ENCODE measurements at regions not wholly inside any gene's neighbourhood (a gene's known extent, or its start where the extent isn't known, plus 50 kb on each side); places are given as distances from the start of the nearest gene placed in this dataset.

GRCh38 chr12:33593753-33594152, 154.1 kb upstream of the SYT10 start:
- H3K4me1 ChIP-seq (ENCODE audit: insufficient read depth, low read length, poor library complexity, severe bottlenecking), result no peaks in the 10 kb centered on the region
- TF ChIP-seq EZH2phosphoT487 (IDR thresholded peaks at IDR 0.05; ENCODE audit: borderline replicate concordance), result no peak
- TF ChIP-seq CTCF (conservative IDR thresholded peaks at IDR 0.05; ENCODE audit: low read length), result no peak
- H3K36me3 ChIP-seq (ENCODE audit: insufficient read depth, low read length), result no peaks in the 10 kb centered on the region
- H3F3A ChIP-seq (ENCODE audit: low read depth), result no peaks in the 10 kb centered on the region
- H3K9me2 ChIP-seq (replicated peaks; ENCODE audit: low read depth, low read length), result no peaks in the 10 kb centered on the region
- H2AFZ ChIP-seq (ENCODE audit: low read length), result no peak overlapping the region
- no peaks in the 10 kb centered on the region for H4K20me1 ChIP-seq (ENCODE audit: insufficient read depth, low read length, poor library complexity, severe bottlenecking)
- no peaks in the 10 kb centered on the region for H3K9me3 ChIP-seq (ENCODE audit: insufficient read depth, low read depth, low read length)
- no peak overlapping the region for H3K9ac ChIP-seq (ENCODE audit: low read depth, low read length, poor library complexity, severe bottlenecking)
- H3K79me2 ChIP-seq (ENCODE audit: insufficient read depth, low read length), result no peaks in the 10 kb centered on the region
- no peak overlapping the region for H3K4me3 ChIP-seq (ENCODE audit: low read length, poor library complexity, severe bottlenecking)
- no peaks in the 10 kb centered on the region for H3K27me3 ChIP-seq (ENCODE audit: insufficient read depth, low read length, poor library complexity, severe bottlenecking)
- no peak overlapping the region for H3K4me2 ChIP-seq (ENCODE audit: low read depth, low read length, poor library complexity, severe bottlenecking)

- no peaks in the 10 kb centered on the region for H3K4me1 ChIP-seq (ENCODE audit: insufficient read depth, low read length, poor library complexity, severe bottlenecking)
- no peaks in the 10 kb centered on the region for H3K36me3 ChIP-seq (ENCODE audit: insufficient read depth, low read length)
- H3F3A ChIP-seq (ENCODE audit: low read depth), result no peaks in the 10 kb centered on the region
- H3K9me3 ChIP-seq (ENCODE audit: insufficient read depth, low read depth, low read length), result no peaks in the 10 kb centered on the region
- H2AFZ ChIP-seq (ENCODE audit: low read length), result no peak overlapping the region
- no peaks in the 10 kb centered on the region for H3K27me3 ChIP-seq (ENCODE audit: insufficient read depth, low read length, poor library complexity, severe bottlenecking)
- no peak overlapping the region for H3K4me3 ChIP-seq (ENCODE audit: low read length, poor library complexity, severe bottlenecking)
- no peaks in the 10 kb centered on the region for H3K9me2 ChIP-seq (replicated peaks; ENCODE audit: low read depth, low read length)
- no peaks in the 10 kb centered on the region for H3K79me2 ChIP-seq (ENCODE audit: insufficient read depth, low read length)
- no peaks in the 10 kb centered on the region for H4K20me1 ChIP-seq (ENCODE audit: insufficient read depth, low read length, poor library complexity, severe bottlenecking)
- H3K4me2 ChIP-seq (ENCODE audit: low read depth, low read length, poor library complexity, severe bottlenecking), result no peak overlapping the region
- no peak for TF ChIP-seq CTCF (conservative IDR thresholded peaks at IDR 0.05; ENCODE audit: low read length)
- no peak for TF ChIP-seq EZH2phosphoT487 (IDR thresholded peaks at IDR 0.05; ENCODE audit: borderline replicate concordance)
- H3K9ac ChIP-seq (ENCODE audit: low read depth, low read length, poor library complexity, severe bottlenecking), result no peak overlapping the region
Measured at GRCh38 chr12:33596061-33596460, 156.4 kb upstream of the SYT10 start.

- Histone ChIP-seq H3K27me3 (ENCODE audit: insufficient read depth, low read length, poor library complexity, severe bottlenecking) (no peaks in the 10 kb centered on the region), H3K79me2 (ENCODE audit: insufficient read depth, low read length) (no peaks in the 10 kb centered on the region), H3K4me3 (ENCODE audit: low read length, poor library complexity, severe bottlenecking) (no peak overlapping the region), H3K36me3 (ENCODE audit: insufficient read depth, low read length) (no peaks in the 10 kb centered on the region), H2AFZ (ENCODE audit: low read length) (no peak overlapping the region), H3F3A (ENCODE audit: low read depth) (no peaks in the 10 kb centered on the region), H3K9ac (ENCODE audit: low read depth, low read length, poor library complexity, severe bottlenecking) (no peak overlapping the region), H3K9me3 (ENCODE audit: insufficient read depth, low read depth, low read length) (no peaks in the 10 kb centered on the region), H3K9me2 (replicated peaks; ENCODE audit: low read depth, low read length) (no peaks in the 10 kb centered on the region), H4K20me1 (ENCODE audit: insufficient read depth, low read length, poor library complexity, severe bottlenecking) (no peaks in the 10 kb centered on the region), H3K4me1 (ENCODE audit: insufficient read depth, low read length, poor library complexity, severe bottlenecking) (no peaks in the 10 kb centered on the region), H3K4me2 (ENCODE audit: low read depth, low read length, poor library complexity, severe bottlenecking) (no peak overlapping the region)
- TF ChIP-seq CTCF (conservative IDR thresholded peaks at IDR 0.05; ENCODE audit: low read length), result no peak
- no peak for TF ChIP-seq EZH2phosphoT487 (IDR thresholded peaks at IDR 0.05; ENCODE audit: borderline replicate concordance)
Measured at GRCh38 chr12:33596814-33597213, 157.2 kb upstream of the SYT10 start.

All from Loucy (cell line).